Hematopoietic multipotent progenitor cell treated with erythropoietin and hydrocortisone succinate and interleukin-3 and kit ligand, for 15 days (in vitro differentiated cells): ENCODE measurements at regions not wholly inside any gene's neighbourhood (a gene's known extent, or its start where the extent isn't known, plus 50 kb on each side); places are given as distances from the start of the nearest gene placed in this dataset.

Experiments
- DNase-seq: peaks from one replicate; pipeline ENCODE4 v3.0.0-alpha.2; 2015; ENCODE audit warnings: low spot score

- DNase-seq = no peak
Observed at GRCh38 chr1:244952280-244952933, 88.1 kb upstream of the HNRNPU start.

- DNase-seq = no peak
Observed at GRCh38 chr1:244948416-244948815, 84.1 kb upstream of the HNRNPU start.

DNA sequence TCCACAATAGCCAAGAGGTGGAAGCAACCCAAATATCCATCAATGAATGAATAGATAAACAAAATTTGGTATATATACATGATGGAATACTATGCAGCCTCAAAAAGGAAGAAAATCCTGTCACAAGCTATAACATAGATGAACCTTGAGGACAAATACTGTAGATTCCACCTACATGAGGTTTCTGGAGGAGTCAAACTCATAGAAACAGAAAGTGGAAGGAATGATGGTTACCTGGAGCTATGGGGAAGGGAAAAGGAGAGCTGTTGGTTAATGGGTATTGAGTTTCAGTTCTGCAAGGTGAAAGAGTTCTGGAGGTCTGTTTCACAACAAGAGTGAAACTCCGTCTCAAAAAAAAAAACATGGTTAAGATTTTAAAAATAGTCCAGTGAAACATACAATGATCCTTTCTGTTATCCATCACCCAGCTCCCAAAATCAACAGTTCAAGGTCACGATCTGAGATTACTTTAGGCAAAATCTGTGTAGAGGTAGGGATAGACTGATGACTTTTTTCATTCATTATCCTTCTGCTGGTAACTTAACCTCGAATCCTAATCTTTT lies 80.8 kb upstream of the HNRNPU start:
- no peak for DNase-seq

DNA sequence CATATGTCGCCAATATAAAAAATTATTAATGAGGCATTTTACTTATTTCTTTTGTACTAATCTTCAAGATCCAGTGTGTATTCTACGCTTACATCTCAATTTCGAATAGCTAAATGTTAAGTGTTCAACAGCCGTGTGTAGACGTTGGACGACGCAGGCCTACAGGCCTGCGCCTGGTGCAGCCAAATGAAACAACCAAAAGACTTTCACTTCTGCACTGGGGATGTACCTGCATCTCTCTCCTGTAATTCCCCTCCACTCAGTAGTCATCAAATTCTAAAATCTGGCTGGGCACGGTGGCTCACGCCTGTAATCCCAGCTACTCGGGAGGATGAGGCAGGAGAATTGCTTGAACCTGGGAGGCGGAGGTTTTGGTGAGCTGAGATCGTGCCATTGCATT lies 76.8 kb upstream of the HNRNPU start:
- no peak for DNase-seq

- DNase-seq = no peak
Observed at GRCh38 chr1:244937099-244937498, 72.8 kb upstream of the HNRNPU start.

- no peak for DNase-seq
Observed at GRCh38 chr1:244920911-244921761, 56.8 kb upstream of the HNRNPU start.

DNA sequence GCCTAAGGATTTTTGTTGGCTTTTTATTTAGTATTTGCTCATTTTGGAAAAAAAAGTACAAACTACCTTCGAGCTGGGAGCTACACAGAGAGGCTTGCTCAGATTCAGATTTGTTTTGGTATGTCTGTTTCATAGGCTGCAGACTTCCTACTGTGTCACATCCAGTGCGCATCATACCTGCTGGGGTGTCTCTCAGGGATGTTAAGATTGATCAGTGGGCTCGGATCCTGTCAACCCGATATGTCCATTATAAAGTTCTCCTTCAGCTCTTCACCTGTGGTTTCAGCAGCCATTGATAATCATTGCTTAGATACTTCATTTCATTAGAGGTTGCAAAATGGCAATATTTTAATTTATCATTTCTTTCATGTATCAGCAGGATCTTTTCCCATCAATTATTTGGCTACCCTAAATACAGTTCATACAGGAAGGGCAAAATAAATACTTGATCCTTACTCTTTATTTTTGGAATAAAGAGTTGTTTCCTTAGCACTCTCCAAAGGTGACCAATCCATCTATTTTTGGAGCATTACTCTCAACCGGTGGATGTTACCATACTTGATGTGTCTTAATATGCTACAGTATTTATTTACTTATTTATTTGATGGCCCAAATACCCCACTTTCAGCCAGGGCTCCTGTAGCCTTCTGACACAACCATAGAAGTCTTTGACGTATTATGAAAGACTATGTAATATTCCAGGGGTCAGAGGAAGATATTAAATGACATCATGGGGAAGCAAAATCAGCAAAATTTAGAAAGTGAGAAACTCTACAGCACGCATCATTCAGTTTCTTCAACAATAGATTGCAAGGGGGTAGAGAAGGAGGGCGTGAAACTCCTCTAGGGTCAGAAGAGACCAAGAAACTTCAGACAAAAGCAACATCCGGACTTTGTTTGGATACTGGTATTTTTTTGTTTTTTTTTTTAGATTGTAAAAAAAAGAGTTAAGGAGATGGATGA lies 55.3 kb upstream of the HNRNPU start:
- no peak for DNase-seq

- DNase-seq = no peak
Observed at GRCh38 chr1:244918421-244919319, 54.3 kb upstream of the HNRNPU start.

DNA sequence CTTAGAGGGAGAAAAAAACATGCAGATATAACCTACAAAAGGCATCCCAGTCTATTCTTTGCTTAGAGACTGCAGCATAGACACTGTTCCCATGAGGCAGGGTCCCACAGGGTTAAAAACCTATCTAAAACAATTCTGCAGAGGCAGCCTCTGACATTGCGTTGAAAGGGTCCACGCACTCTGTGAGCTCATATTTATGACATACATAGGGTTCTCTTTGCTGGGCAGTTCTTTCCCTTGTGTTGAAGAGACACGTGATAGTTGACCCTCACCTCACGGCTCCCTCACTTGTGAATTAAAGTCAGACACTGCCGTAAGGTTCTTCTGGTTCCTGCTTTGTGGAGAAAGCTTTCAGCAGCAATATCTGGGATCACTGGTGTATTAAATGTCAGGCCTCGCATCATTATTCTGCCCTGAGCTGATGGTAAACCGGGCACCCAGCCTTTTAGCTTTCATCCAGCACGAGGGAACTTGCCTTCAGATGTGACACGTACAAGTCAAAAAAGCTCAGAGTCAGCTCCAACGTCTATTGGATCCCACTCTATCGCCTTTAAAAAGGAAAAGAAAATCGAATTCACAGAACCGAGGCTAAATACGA lies 52.8 kb upstream of the HNRNPU start:
- no peak for DNase-seq

DNA sequence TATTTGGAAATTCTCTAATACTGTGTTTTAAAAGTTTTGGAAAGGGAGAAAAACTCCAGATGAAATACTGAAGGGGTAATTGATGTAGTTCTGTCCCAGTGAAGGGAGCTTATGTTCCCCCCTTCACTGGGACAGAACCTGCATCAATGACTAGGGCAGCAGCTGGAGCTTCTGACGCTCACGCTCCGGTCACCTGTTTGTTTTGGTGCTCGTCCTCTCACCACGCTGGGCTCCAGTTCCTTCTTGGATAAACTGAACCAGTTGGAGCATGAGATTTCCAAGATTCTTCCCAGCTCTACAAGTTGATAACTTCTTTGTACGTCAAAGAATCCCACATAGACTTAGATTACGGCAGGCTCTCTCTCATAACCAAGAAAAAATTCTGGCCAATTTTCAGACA lies 51.4 kb upstream of the HNRNPU start:
- DNase-seq = no peak

- DNase-seq = no peak
Observed at GRCh38 chr1:244914761-244915160, 50.4 kb upstream of the HNRNPU start.
